Activated B cell treated with CpG ODN at 0.5 μM for 24 hours (primary cell): ENCODE measurements at regions not wholly inside any gene's neighbourhood (a gene's known extent, or its start where the extent isn't known, plus 50 kb on each side); places are given as distances from the start of the nearest gene placed in this dataset.

Experiments used
- ATAC-seq: fragments of 200-7000 bp; cut with Tn5 transposase; one replicate; pipeline ENCODE4 v1.10.0; 2021; ENCODE audit warnings: low read depth, mild to moderate bottlenecking, moderate library complexity
- CTCF ChIA-PET: fragments of 350-600 bp; sonication (Branson Sonifier 250); formaldehyde crosslinking; loops from one replicate; lab custom pipeline; 2021; ENCODE audit warnings: antibody characterized with exemption; lab: Charles Lee
- POLR2A ChIA-PET: fragments of 350-600 bp; sonication (Branson Sonifier 250); formaldehyde crosslinking; loops from one replicate; lab custom pipeline; 2021; ENCODE audit warnings: antibody characterized with exemption; lab: Charles Lee
- DNase-seq: peaks from one replicate; pipeline ENCODE4 v3.0.0; 2022
- H3K27ac Mint-ChIP-seq: one replicate; pipeline ENCODE4 v1.8.0; 2020; ENCODE audit warnings: mixed read lengths
- H3K27me3 Mint-ChIP-seq: one replicate; pipeline ENCODE4 v1.8.0; 2021; ENCODE audit warnings: mixed read lengths
- H3K36me3 Mint-ChIP-seq: one replicate; pipeline ENCODE4 v1.8.0; 2021; ENCODE audit warnings: low read depth, mixed read lengths
- H3K4me1 Mint-ChIP-seq: one replicate; pipeline ENCODE4 v1.8.0; 2021; ENCODE audit warnings: mixed read lengths
- H3K4me3 Mint-ChIP-seq: one replicate; pipeline ENCODE4 v1.8.0; 2020; ENCODE audit warnings: mild to moderate bottlenecking, mixed read lengths
- H3K9me3 Mint-ChIP-seq: one replicate; pipeline ENCODE4 v1.8.0; 2020; ENCODE audit warnings: mixed read lengths
- CTCF ChIP-seq: fragments of 200-600 bp; IDR thresholded peaks from one replicate; pipeline ENCODE4 v1.8.0; 2022; ENCODE audit warnings: antibody characterized with exemption, mild to moderate bottlenecking
- intact Hi-C: fragments of 100-400 bp; cut with micrococcal nuclease; formaldehyde crosslinking; loops from one replicate; pipeline ENCODE4 v1.15.1; 2024

GRCh38 chr20:58153121-58153520, 75.3 kb downstream of the ANKRD60 start:
- peaks cover 50% of the 10 kb centered on the region for H3K27me3 Mint-ChIP-seq
- CTCF ChIA-PET, result no interaction called here

GRCh38 chr20:58150772-58151171, 77.7 kb downstream of the ANKRD60 start:
- intact Hi-C loops, result no loop called here
- no peaks in the 10 kb centered on the region for H3K36me3 Mint-ChIP-seq
- no peak overlapping the region for H3K4me3 Mint-ChIP-seq
- DNase-seq (no peak), ATAC-seq (no peak)
- peaks cover 8% of the 10 kb centered on the region for H3K4me1 Mint-ChIP-seq
- ChIA-PET POLR2A (no interaction called here), CTCF (no interaction called here)
- no peak for TF ChIP-seq CTCF
- H3K27me3 Mint-ChIP-seq, result peaks cover 54% of the 10 kb centered on the region
- H3K27ac Mint-ChIP-seq, result no peak overlapping the region
- peaks cover 9% of the 10 kb centered on the region for H3K9me3 Mint-ChIP-seq

More at GRCh38 chr20:58153121-58153520, 75.3 kb downstream of the ANKRD60 start:
- POLR2A ChIA-PET, result no interaction called here
- H3K36me3 Mint-ChIP-seq, result no peaks in the 10 kb centered on the region
- H3K9me3 Mint-ChIP-seq, result peaks cover under 1% of the 10 kb centered on the region
- ATAC-seq (no peak), DNase-seq (no peak)
- TF ChIP-seq CTCF, result no peak
- H3K4me3 Mint-ChIP-seq, result no peak overlapping the region
- H3K4me1 Mint-ChIP-seq, result peaks cover 8% of the 10 kb centered on the region
- no peak overlapping the region for H3K27ac Mint-ChIP-seq
- intact Hi-C loops, result no loop called here

GRCh38 chr20:58149437-58150091, 78.9 kb downstream of the ANKRD60 start:
- DNase-seq (no peak), ATAC-seq (no peak)
- H3K27me3 Mint-ChIP-seq, result peaks cover 53% of the 10 kb centered on the region
- H3K4me1 Mint-ChIP-seq, result peaks cover 8% of the 10 kb centered on the region
- H3K27ac Mint-ChIP-seq, result no peak overlapping the region
- no peaks in the 10 kb centered on the region for H3K36me3 Mint-ChIP-seq
- ChIA-PET CTCF (no interaction called here), POLR2A (no interaction called here)
- intact Hi-C loops, result no loop called here
- H3K9me3 Mint-ChIP-seq, result peaks cover 9% of the 10 kb centered on the region
- TF ChIP-seq CTCF, result no peak
- no peak overlapping the region for H3K4me3 Mint-ChIP-seq

- no peaks in the 10 kb centered on the region for H3K36me3 Mint-ChIP-seq
- DNase-seq (no peak), ATAC-seq (no peak)
- no peak overlapping the region for H3K27ac Mint-ChIP-seq
- TF ChIP-seq CTCF, result no peak
- ChIA-PET CTCF (no interaction called here), POLR2A (no interaction called here)
- no peak overlapping the region for H3K4me3 Mint-ChIP-seq
- intact Hi-C loops, result no loop called here
- H3K27me3 Mint-ChIP-seq, result peaks cover 53% of the 10 kb centered on the region
- H3K4me1 Mint-ChIP-seq, result peaks cover 8% of the 10 kb centered on the region
- peaks cover 9% of the 10 kb centered on the region for H3K9me3 Mint-ChIP-seq
Observed at GRCh38 chr20:58148891-58149290, 79.6 kb downstream of the ANKRD60 start.

GRCh38 chr20:58147628-58148370, 80.7 kb downstream of the ANKRD60 start:
- no peak for ATAC-seq
- H3K27me3 Mint-ChIP-seq, result peaks cover 47% of the 10 kb centered on the region
- intact Hi-C loops, result no loop called here
- H3K4me1 Mint-ChIP-seq, result peaks cover 8% of the 10 kb centered on the region
- no peak for DNase-seq
- H3K4me3 Mint-ChIP-seq, result no peak overlapping the region
- H3K27ac Mint-ChIP-seq, result no peak overlapping the region
- H3K36me3 Mint-ChIP-seq, result no peaks in the 10 kb centered on the region
- TF ChIP-seq CTCF, result no peak
- ChIA-PET POLR2A (no interaction called here), CTCF (no interaction called here)
- H3K9me3 Mint-ChIP-seq, result peaks cover 9% of the 10 kb centered on the region
